Uterus (tissue), 3 donors: ENCODE measurements at regions not wholly inside any gene's neighbourhood (a gene's known extent, or its start where the extent isn't known, plus 50 kb on each side); places are given as distances from the start of the nearest gene placed in this dataset.

Source experiments
- DNase-seq, 2 donors: peaks; one replicate each; pipeline ENCODE4 v3.0.0-alpha.2; 2019 to 2020
- H3K27ac ChIP-seq, 2 donors: fragments of 200-600 bp; sonication (generic); 1 replicate in 1 of 2; 2 replicates in 1 of 2; pipeline ENCODE4 v1.5.1; 2016 to 2018
- H3K27me3 ChIP-seq, 2 donors: fragments of 200-600 bp; sonication (generic); one replicate each; pipeline ENCODE4 v1.5.1; 2018 to 2019; ENCODE audit warnings: control low read depth in 1 of 2
- H3K36me3 ChIP-seq, 2 donors: fragments of 200-600 bp; sonication (generic); one replicate each; pipeline ENCODE4 v1.5.1; 2019; ENCODE audit warnings: control low read depth in 1 of 2
- H3K4me1 ChIP-seq, 2 donors: fragments of 200-600 bp; sonication (generic); one replicate each; pipeline ENCODE4 v1.5.1; 2018 to 2019; ENCODE audit warnings: control low read depth in 1 of 2
- H3K4me3 ChIP-seq, 2 donors: fragments of 200-600 bp; sonication (generic); 1 replicate in 1 of 2; 2 replicates in 1 of 2; pipeline ENCODE4 v1.5.1; 2018 to 2019; ENCODE audit warnings: mild to moderate bottlenecking in 1 of 2
- H3K9me3 ChIP-seq, 2 donors: fragments of 200-600 bp; sonication (generic); one replicate each; pipeline ENCODE4 v1.5.1; 2019; ENCODE audit warnings: control low read depth in 1 of 2
- POLR2A ChIP-seq, 2 donors: fragments of 450-650 bp; IDR thresholded peaks; one replicate each; pipeline ENCODE4 v1.6.1; 2016; ENCODE audit warnings: antibody characterized with exemption in 2 of 2, mild to moderate bottlenecking in 1 of 2, moderate library complexity in 1 of 2
- intact Hi-C: fragments of 100-400 bp; cut with DNase I; formaldehyde crosslinking; loops from one replicate; pipeline ENCODE4 v1.15.1; 2023; ENCODE audit warnings: low total_unique reads
- TF ChIP-seq, protein P1 (sequence below), 4 experiments: fragments of 200-600 bp in 2 of 4; fragments of 450-650 bp in 2 of 4; sonication (generic) in 2 of 4; IDR thresholded peaks; one replicate each; pipeline ENCODE4 v1.5.1; 2016 to 2019; ENCODE audit warnings: antibody characterized with exemption in 4 of 4, mild to moderate bottlenecking in 2 of 4, moderate library complexity in 1 of 4
- donor health status: DM: yes; HTN: yes; CAD: no.

DNA sequence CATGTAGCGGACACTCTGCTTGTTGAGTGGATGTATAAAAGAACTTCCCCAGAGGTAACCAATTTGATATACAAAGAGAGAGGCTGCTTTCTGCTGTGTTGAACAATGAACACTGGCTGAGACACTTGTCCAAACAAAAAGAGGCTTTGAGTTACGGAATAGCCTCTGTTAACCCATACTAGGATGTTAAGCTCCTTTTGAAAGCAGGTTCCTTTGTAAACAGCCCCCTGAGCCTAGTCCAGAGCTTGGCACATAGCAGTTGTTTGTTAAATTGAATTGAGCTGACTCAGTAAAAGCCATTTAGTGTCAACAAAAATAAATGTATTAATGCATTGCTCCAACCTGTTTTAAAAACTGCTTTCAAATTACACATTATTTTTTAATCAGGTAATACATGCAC lies 200.1 kb downstream of the MZT1 start:
- no peaks in the 10 kb centered on the region for H3K27me3 ChIP-seq
- TF ChIP-seq, protein P1, sequence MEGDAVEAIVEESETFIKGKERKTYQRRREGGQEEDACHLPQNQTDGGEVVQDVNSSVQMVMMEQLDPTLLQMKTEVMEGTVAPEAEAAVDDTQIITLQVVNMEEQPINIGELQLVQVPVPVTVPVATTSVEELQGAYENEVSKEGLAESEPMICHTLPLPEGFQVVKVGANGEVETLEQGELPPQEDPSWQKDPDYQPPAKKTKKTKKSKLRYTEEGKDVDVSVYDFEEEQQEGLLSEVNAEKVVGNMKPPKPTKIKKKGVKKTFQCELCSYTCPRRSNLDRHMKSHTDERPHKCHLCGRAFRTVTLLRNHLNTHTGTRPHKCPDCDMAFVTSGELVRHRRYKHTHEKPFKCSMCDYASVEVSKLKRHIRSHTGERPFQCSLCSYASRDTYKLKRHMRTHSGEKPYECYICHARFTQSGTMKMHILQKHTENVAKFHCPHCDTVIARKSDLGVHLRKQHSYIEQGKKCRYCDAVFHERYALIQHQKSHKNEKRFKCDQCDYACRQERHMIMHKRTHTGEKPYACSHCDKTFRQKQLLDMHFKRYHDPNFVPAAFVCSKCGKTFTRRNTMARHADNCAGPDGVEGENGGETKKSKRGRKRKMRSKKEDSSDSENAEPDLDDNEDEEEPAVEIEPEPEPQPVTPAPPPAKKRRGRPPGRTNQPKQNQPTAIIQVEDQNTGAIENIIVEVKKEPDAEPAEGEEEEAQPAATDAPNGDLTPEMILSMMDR (IDR thresholded peaks at IDR 0.05): no peak
- TF ChIP-seq POLR2A (IDR thresholded peaks at IDR 0.05): no peak
- no peak overlapping the region for H3K27ac ChIP-seq
- H3K36me3 ChIP-seq: no peaks in the 10 kb centered on the region
- no peak for DNase-seq
- intact Hi-C loops: no loop called here
- H3K4me3 ChIP-seq: no peak overlapping the region
- no peaks in the 10 kb centered on the region for H3K9me3 ChIP-seq
- H3K4me1 ChIP-seq: no peaks in the 10 kb centered on the region

GRCh38 chr13:72523593-72523992 lies 203.8 kb downstream of the MZT1 start:
- no peak overlapping the region for H3K4me3 ChIP-seq
- no peaks in the 10 kb centered on the region for H3K27me3 ChIP-seq
- intact Hi-C loops: no loop called here
- DNase-seq: no peak
- H3K4me1 ChIP-seq: no peaks in the 10 kb centered on the region
- H3K27ac ChIP-seq: no peak overlapping the region
- no peaks in the 10 kb centered on the region for H3K9me3 ChIP-seq
- TF ChIP-seq POLR2A (IDR thresholded peaks at IDR 0.05): no peak
- TF ChIP-seq, protein P1 (IDR thresholded peaks at IDR 0.05): no peak
- no peaks in the 10 kb centered on the region for H3K36me3 ChIP-seq

DNA sequence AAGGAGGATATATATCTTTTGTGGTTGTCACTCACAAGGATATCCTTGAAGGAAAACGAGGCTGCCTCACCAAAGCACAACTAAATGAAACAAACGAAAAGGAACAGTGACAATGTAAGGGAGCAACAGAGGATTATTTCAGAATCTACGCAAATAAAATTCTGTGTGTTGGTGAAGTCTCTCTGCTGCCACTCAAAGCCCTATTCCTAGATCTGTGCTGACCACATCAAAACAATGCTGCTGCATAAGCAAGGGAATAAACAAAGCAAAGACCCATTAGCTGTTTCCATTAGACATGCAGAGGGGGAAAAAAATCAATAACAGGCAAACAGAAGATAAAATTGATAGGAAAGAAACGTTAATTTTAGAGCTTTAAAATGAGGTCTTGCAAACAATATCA lies 204.4 kb downstream of the MZT1 start:
- intact Hi-C loops: no loop called here
- Histone ChIP-seq H3K9me3 (no peaks in the 10 kb centered on the region), H3K4me1 (no peaks in the 10 kb centered on the region), H3K27ac (no peak overlapping the region), H3K36me3 (no peaks in the 10 kb centered on the region), H3K4me3 (no peak overlapping the region), H3K27me3 (no peaks in the 10 kb centered on the region)
- TF ChIP-seq, protein P1 (IDR thresholded peaks at IDR 0.05): no peak
- TF ChIP-seq POLR2A (IDR thresholded peaks at IDR 0.05): no peak
- DNase-seq: no peak

GRCh38 chr13:72521940-72522661 lies 205.3 kb downstream of the MZT1 start:
- Histone ChIP-seq H3K9me3 (no peaks in the 10 kb centered on the region), H3K4me1 (no peaks in the 10 kb centered on the region), H3K27me3 (no peaks in the 10 kb centered on the region), H3K4me3 (no peak overlapping the region), H3K27ac (no peak overlapping the region), H3K36me3 (no peaks in the 10 kb centered on the region)
- no peak for DNase-seq
- TF ChIP-seq, protein P1 (IDR thresholded peaks at IDR 0.05): no peak
- no peak for TF ChIP-seq POLR2A (IDR thresholded peaks at IDR 0.05)
- intact Hi-C loops: no loop called here

GRCh38 chr13:72514146-72514545 lies 213.3 kb downstream of the MZT1 start:
- H3K36me3 ChIP-seq: no peaks in the 10 kb centered on the region
- H3K9me3 ChIP-seq: no peaks in the 10 kb centered on the region
- intact Hi-C loops: no loop called here
- no peak for TF ChIP-seq POLR2A (IDR thresholded peaks at IDR 0.05)
- TF ChIP-seq, protein P1 (IDR thresholded peaks at IDR 0.05): no peak
- no peak overlapping the region for H3K27ac ChIP-seq
- DNase-seq: no peak
- no peaks in the 10 kb centered on the region for H3K4me1 ChIP-seq
- H3K27me3 ChIP-seq: no peaks in the 10 kb centered on the region
- no peak overlapping the region for H3K4me3 ChIP-seq
